GM12878 (cell line): ENCODE measurements at regions not wholly inside any gene's neighbourhood (a gene's known extent, or its start where the extent isn't known, plus 50 kb on each side); places are given as distances from the start of the nearest gene placed in this dataset.

Experiments
- ATAC-seq: fragments of 200-7000 bp; cut with Tn5 transposase; 3 replicates; pipeline ENCODE4 v1.9.1; 2020; ENCODE audit warnings: mild to moderate bottlenecking, moderate library complexity
- BruUV-seq: library from RNA; stranded (reverse); fragments of 400-500 nt; replicated peaks from 2 replicates; lab custom pipeline; 2021; lab: Mats Ljungman, UMichigan
- CTCF ChIA-PET: fragments of 300-600 bp; sonication (Branson Sonifier 250); formaldehyde crosslinking; extraction: SDS; loops from one replicate; lab custom pipeline; 2021; ENCODE audit warnings: inconsistent platforms; lab: Yijun Ruan, JAX
- POLR2A ChIA-PET: fragments of 350-600 bp; formaldehyde crosslinking; extraction: SDS; loops from one replicate; lab custom pipeline; 2021; ENCODE audit warnings: inconsistent platforms; lab: Charles Lee
- RAD21 ChIA-PET: fragments of 300-600 bp; sonication (Branson Sonifier 250); formaldehyde crosslinking; loops from one replicate; lab custom pipeline; 2023; ENCODE audit warnings: antibody characterized with exemption; ENCODE audit not compliant: unreplicated experiment; lab: Charles Lee
- SMC1A ChIA-PET: fragments of 300-600 bp; sonication (Branson Sonifier 250); formaldehyde crosslinking; loops from one replicate; lab custom pipeline; 2023; ENCODE audit not compliant: unreplicated experiment, uncharacterized antibody; lab: Charles Lee
- DNase-seq: peaks from one replicate; pipeline ENCODE4 v3.0.0-alpha.2; 2011; ENCODE audit warnings: low read depth, low spot score
- FAIRE-seq: peaks from 3 replicates; lab custom pipeline; 2011; peaks lifted over from hg19 to GRCh38; lab: Jason Lieb, UNC
- H2AFZ ChIP-seq: 2 replicates; pipeline ENCODE4 v1.6.0; 2011; ENCODE audit warnings: low read depth, low read length, control low read depth; ENCODE audit not compliant: control insufficient read depth
- H3K27ac ChIP-seq: 2 replicates; pipeline ENCODE4 v1.5.1; 2011; ENCODE audit warnings: control low read depth; ENCODE audit not compliant: control insufficient read depth, insufficient read depth
- H3K27me3 ChIP-seq, 2 experiments: replicated peaks in 1 of 2; 2 replicates each; pipeline versions ENCODE4 v1.6.0 to v1.6.1; 2011; ENCODE audit warnings: low read length in 1 of 2; ENCODE audit not compliant: control insufficient read depth in 2 of 2, insufficient read depth in 2 of 2
- H3K36me3 ChIP-seq, 2 experiments: 2 replicates each; pipeline ENCODE4 v1.5.1; 2011; ENCODE audit warnings: low read length in 1 of 2; ENCODE audit not compliant: control insufficient read depth in 2 of 2, insufficient read depth in 2 of 2
- H3K4me1 ChIP-seq: 2 replicates; pipeline ENCODE4 v1.6.1; 2011; ENCODE audit warnings: mild to moderate bottlenecking, low read length, moderate library complexity, mixed read lengths; ENCODE audit not compliant: control insufficient read depth, insufficient read depth
- H3K4me2 ChIP-seq: 2 replicates; pipeline ENCODE4 v1.6.0; 2011; ENCODE audit warnings: control low read depth; ENCODE audit not compliant: control insufficient read depth, insufficient read depth
- H3K4me3 ChIP-seq: fragments of 200-600 bp; sonication (generic); 2 replicates; pipeline ENCODE4 v1.5.1; 2016
- H3K79me2 ChIP-seq: 2 replicates; pipeline ENCODE4 v1.6.0; 2011; ENCODE audit warnings: low read length; ENCODE audit not compliant: control insufficient read depth, insufficient read depth
- H3K9ac ChIP-seq: 2 replicates; pipeline ENCODE4 v1.8.0; 2011; ENCODE audit warnings: low read length, control low read depth, mixed read lengths; ENCODE audit not compliant: control insufficient read depth, insufficient read depth
- H3K9me3 ChIP-seq: replicated peaks from 3 replicates; pipeline ENCODE4 v1.5.1; 2011; ENCODE audit warnings: mild to moderate bottlenecking, low read length; ENCODE audit not compliant: control insufficient read depth, insufficient read depth
- H4K20me1 ChIP-seq: 2 replicates; pipeline ENCODE4 v1.6.0; 2011; ENCODE audit not compliant: control insufficient read depth, insufficient read depth
- BHLHE40 ChIP-seq, 2 experiments: fragments of 450-650 bp in 1 of 2; IDR thresholded peaks; 2 replicates each; pipeline ENCODE4 v1.6.1; 2011 to 2017; ENCODE audit warnings: low read depth in 2 of 2, borderline replicate concordance in 1 of 2, improper control_type of control experiment in 1 of 2, low read length in 1 of 2, mild to moderate bottlenecking in 1 of 2
- CREM ChIP-seq: IDR thresholded peaks from 2 replicates; pipeline ENCODE4 v1.6.1; 2014; ENCODE audit warnings: antibody characterized with exemption, low read depth
- E4F1 ChIP-seq: fragments of 450-650 bp; IDR thresholded peaks from 2 replicates; pipeline ENCODE4 v1.6.1; 2018; ENCODE audit warnings: borderline replicate concordance, mild to moderate bottlenecking; ENCODE audit not compliant: partially characterized antibody
- NKRF ChIP-seq: fragments of 450-650 bp; conservative IDR thresholded peaks from 2 replicates; pipeline ENCODE4 v1.6.1; 2017; ENCODE audit warnings: mild to moderate bottlenecking, moderate library complexity
- PKNOX1 ChIP-seq: fragments of 450-650 bp; IDR thresholded peaks from 2 replicates; pipeline ENCODE4 v1.6.1; 2016; ENCODE audit warnings: mild to moderate bottlenecking
- RAD51 ChIP-seq: fragments of 450-650 bp; IDR thresholded peaks from 2 replicates; pipeline ENCODE4 v1.6.1; 2016; ENCODE audit warnings: moderate library complexity, mild to moderate bottlenecking, inconsistent platforms
- SMAD1 ChIP-seq: fragments of 450-650 bp; IDR thresholded peaks from 2 replicates; pipeline ENCODE4 v1.6.1; 2018; ENCODE audit warnings: mild to moderate bottlenecking, low read depth; ENCODE audit not compliant: partially characterized antibody
- STAT1 ChIP-seq: fragments of 450-650 bp; conservative IDR thresholded peaks from 2 replicates; pipeline ENCODE4 v1.6.1; 2014; ENCODE audit warnings: antibody characterized with exemption, mild to moderate bottlenecking
- TAF1 ChIP-seq: IDR thresholded peaks from 2 replicates; pipeline ENCODE4 v1.6.1; 2011; ENCODE audit warnings: mild to moderate bottlenecking, low read depth, low read length, borderline replicate concordance
- TCF12 ChIP-seq: IDR thresholded peaks from 2 replicates; pipeline ENCODE4 v1.6.1; 2011; ENCODE audit warnings: low read depth, mild to moderate bottlenecking, low read length
- WRNIP1 ChIP-seq: IDR thresholded peaks from 2 replicates; pipeline ENCODE4 v1.6.1; 2011; ENCODE audit warnings: low read depth, low read length, improper control_type of control experiment, borderline replicate concordance
- WGBS: methylation state at CpG from one replicate; pipeline ENCODE4 v1.1.6; 2016; ENCODE audit warnings: low lambda C conversion rate; ENCODE audit not compliant: insufficient replicate concordance, insufficient coverage; ENCODE audit errors: missing lambda C conversion rate; 5-methylcytosine and 5-hydroxymethylcytosine counted together
- in situ Hi-C: fragments of 300-500 bp; cut with MboI; formaldehyde crosslinking; loops from 9 replicates; pipeline ENCODE4 v1.14.3; 2018; ENCODE audit warnings: mixed read lengths
- intact Hi-C: fragments of 100-400 bp; cut with micrococcal nuclease; formaldehyde crosslinking; loops from one replicate; pipeline ENCODE4 v1.14.2; 2022; ENCODE audit not compliant: unreplicated experiment

DNA sequence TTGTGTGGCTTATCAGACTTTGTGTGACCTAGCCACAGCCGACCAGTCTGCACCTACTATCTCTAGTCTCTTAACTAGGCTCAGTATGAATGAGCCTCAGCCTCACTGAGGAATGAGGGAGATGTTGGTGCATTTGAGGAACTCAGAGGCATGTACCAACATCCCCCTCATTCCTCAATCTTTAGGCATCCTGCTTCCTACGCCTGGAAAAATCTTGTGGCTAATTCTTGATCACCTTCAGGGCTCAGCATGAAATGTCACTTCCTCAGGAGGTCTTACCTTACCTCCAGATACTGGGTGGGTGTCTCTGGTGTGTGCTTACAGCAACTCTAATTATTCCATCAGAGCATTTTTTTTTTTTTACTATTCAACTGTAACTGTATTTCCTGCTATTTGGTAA is 148.8 kb upstream of the TMCC3 start (continued):
- no peak for TF ChIP-seq SMAD1
- no peak for TF ChIP-seq NKRF
- TF ChIP-seq BHLHE40 (IDR thresholded peaks at IDR 0.05; ENCODE audit: borderline replicate concordance in 1 of 2, low read depth in 2 of 2, low read length in 1 of 2), result no peak
- no peak for TF ChIP-seq STAT1

DNA sequence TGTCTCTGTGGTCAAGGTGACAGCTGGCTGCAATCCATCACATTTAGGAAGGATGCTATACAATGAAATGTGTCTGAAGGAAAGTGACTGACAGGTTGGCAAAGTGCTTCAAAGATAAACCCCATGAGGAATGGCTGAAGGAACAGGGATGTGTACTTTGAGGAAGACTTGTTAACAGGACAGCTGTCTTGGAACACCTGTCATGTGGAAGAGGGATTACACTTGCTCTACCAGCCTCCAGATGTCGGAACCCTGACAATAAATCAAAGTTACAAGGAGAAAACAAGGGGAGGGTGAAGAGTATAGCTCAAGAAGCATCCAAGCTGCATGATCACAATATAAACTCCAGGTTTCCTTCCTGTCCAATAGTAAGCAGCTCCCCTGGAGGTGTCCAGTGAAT is 147.8 kb upstream of the TMCC3 start:
- H3K9ac ChIP-seq, result no peak overlapping the region
- no peak overlapping the region for H3K4me2 ChIP-seq
- CTCF ChIA-PET, result no interaction called here
- in situ Hi-C loops (no loop called here), intact Hi-C loops (no loop called here)
- no peak overlapping the region for H3K4me3 ChIP-seq
- RAD21 ChIA-PET, result interaction anchor here (0.5 to 1.0 kb wide), 2 partner anchors 20 to 167 kb away, joined by 5 to 6 read pairs; no protein-coding TSS in a partner anchor
- ATAC-seq (no peak), FAIRE-seq (no peak), DNase-seq (no peak)
- H2AFZ ChIP-seq, result no peak overlapping the region
- WGBS, result 93% methylated on average over 1 of the region's 1 CpG
- SMC1A ChIA-PET, result interaction anchor here (0.7 to 1.9 kb wide), 6 partner anchors 9 to 28 kb away, joined by 3 to 12 read pairs (median 4); no protein-coding TSS in a partner anchor
- peaks cover 3 to 31% of the 10 kb centered on the region in 2 experiments for H3K36me3 ChIP-seq
- peaks cover 84% of the 10 kb centered on the region for H3K79me2 ChIP-seq
- POLR2A ChIA-PET, result no interaction called here
- H3K27ac ChIP-seq, result no peak overlapping the region
- no TSS peak for BruUV-seq
- H4K20me1 ChIP-seq, result no peaks in the 10 kb centered on the region
- H3K9me3 ChIP-seq, result peaks cover 5% of the 10 kb centered on the region; the same call in 2 of the 3 replicates
- H3K4me1 ChIP-seq, result peaks cover 7% of the 10 kb centered on the region
- no peaks in the 10 kb centered on the region for H3K27me3 ChIP-seq
- TF ChIP-seq TCF12 (no peak), RAD51 (no peak), CREM (no peak), TAF1 (no peak), WRNIP1 (no peak), PKNOX1 (0 out of 2 replicates have a peak, but pooled peaks have one; percentile 32), E4F1 (no peak)
- TF ChIP-seq, all 136 proteins: peak for 1
